Sigmoid colon (tissue), 6 donors: ENCODE measurements at regions not wholly inside any gene's neighbourhood (a gene's known extent, or its start where the extent isn't known, plus 50 kb on each side); places are given as distances from the start of the nearest gene placed in this dataset.

Source experiments
- DNase-seq: peaks from one replicate; pipeline ENCODE4 v3.0.0-alpha.2; 2019
- H3K27ac ChIP-seq, 4 donors: fragments of 200-600 bp; sonication (generic); one replicate each; pipeline ENCODE4 v1.5.1; 2016 to 2019; ENCODE audit warnings: mild to moderate bottlenecking in 1 of 4
- H3K27me3 ChIP-seq, 3 donors: fragments of 200-600 bp; sonication (generic); one replicate each; pipeline ENCODE4 v1.5.1; 2019; ENCODE audit warnings: mild to moderate bottlenecking in 1 of 3
- H3K36me3 ChIP-seq, 4 donors: fragments of 200-600 bp; sonication (generic); one replicate each; pipeline ENCODE4 v1.5.1; 2016 to 2019
- H3K4me1 ChIP-seq, 4 donors: fragments of 200-600 bp; sonication (generic); one replicate each; pipeline ENCODE4 v1.5.1; 2017 to 2019
- H3K4me3 ChIP-seq, 4 donors: fragments of 200-600 bp; sonication (generic); one replicate each; pipeline ENCODE4 v1.5.1; 2017 to 2019; ENCODE audit warnings: mild to moderate bottlenecking in 2 of 4, moderate library complexity in 1 of 4
- H3K9me3 ChIP-seq, 4 donors: fragments of 200-600 bp in 3 of 4; sonication (generic) in 3 of 4; one replicate each; pipeline versions ENCODE4 v1.5.1 to v1.6.1; 2013 to 2019
- EP300 ChIP-seq, 4 donors: sonication (generic); formaldehyde crosslinking; IDR thresholded peaks; one replicate each; pipeline ENCODE4 v1.6.1; 2017; ENCODE audit warnings: antibody characterized with exemption in 4 of 4
- POLR2A ChIP-seq, 2 donors: fragments of 450-650 bp; IDR thresholded peaks; one replicate each; pipeline ENCODE4 v1.6.1; 2016; ENCODE audit warnings: antibody characterized with exemption in 2 of 2, mild to moderate bottlenecking in 2 of 2, moderate library complexity in 2 of 2
- POLR2AphosphoS5 ChIP-seq, 4 donors: sonication (generic); formaldehyde crosslinking; IDR thresholded peaks; one replicate each; pipeline ENCODE4 v1.6.1; 2017; ENCODE audit warnings: antibody characterized with exemption in 4 of 4
- WGBS, 2 donors: extraction: QIAGEN DNeasy Blood & Tissue Kit; methylation state at CpG; one replicate each; pipeline ENCODE4 v1.1.7; 2013; 5-methylcytosine and 5-hydroxymethylcytosine counted together
- intact Hi-C: fragments of 100-400 bp; cut with DNase I; formaldehyde crosslinking; loops from one replicate; pipeline ENCODE4 v1.15.1; 2023
- TF ChIP-seq, protein P1 (sequence below), 4 experiments: fragments of 450-650 bp in 3 of 4; fragments of 200-600 bp in 1 of 4; IDR thresholded peaks; one replicate each; pipeline ENCODE4 v1.5.1; 2016 to 2019; ENCODE audit warnings: antibody characterized with exemption in 4 of 4, mild to moderate bottlenecking in 3 of 4, moderate library complexity in 2 of 4
- donor health status: healthy with polysubstance abuse.
- donor health status: healthy.

DNA sequence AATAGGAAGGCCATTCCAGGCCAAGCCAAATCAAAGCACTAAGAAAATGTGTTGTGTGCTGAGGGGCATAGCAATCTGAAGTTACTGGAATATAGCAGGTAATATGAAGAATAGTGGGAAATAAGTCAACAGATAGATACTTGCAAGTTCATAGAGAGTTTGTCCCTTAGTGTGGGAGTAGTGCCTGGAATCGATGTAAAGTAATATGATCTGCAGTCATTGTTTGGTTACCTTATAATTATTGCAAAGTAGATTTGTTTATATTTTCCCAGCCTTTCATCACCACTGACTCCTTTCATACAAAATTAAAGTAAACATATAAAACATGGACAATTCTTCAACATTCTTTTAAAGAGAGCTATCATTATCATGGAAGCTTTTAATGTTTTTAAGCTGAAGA, 420.9 kb upstream of the NECTIN3 start:
- no peak overlapping the region for H3K27ac ChIP-seq
- no peaks in the 10 kb centered on the region for H3K9me3 ChIP-seq
- H3K4me1 ChIP-seq, result no peaks in the 10 kb centered on the region
- 39 to 66% methylated on average over 1 of the region's 1 CpG for WGBS, 2 donors
- intact Hi-C loops, result no loop called here
- TF ChIP-seq EP300 (IDR thresholded peaks at IDR 0.05) (no peak), POLR2AphosphoS5 (IDR thresholded peaks at IDR 0.05) (no peak), POLR2A (IDR thresholded peaks at IDR 0.05) (no peak)
- TF ChIP-seq, protein P1, sequence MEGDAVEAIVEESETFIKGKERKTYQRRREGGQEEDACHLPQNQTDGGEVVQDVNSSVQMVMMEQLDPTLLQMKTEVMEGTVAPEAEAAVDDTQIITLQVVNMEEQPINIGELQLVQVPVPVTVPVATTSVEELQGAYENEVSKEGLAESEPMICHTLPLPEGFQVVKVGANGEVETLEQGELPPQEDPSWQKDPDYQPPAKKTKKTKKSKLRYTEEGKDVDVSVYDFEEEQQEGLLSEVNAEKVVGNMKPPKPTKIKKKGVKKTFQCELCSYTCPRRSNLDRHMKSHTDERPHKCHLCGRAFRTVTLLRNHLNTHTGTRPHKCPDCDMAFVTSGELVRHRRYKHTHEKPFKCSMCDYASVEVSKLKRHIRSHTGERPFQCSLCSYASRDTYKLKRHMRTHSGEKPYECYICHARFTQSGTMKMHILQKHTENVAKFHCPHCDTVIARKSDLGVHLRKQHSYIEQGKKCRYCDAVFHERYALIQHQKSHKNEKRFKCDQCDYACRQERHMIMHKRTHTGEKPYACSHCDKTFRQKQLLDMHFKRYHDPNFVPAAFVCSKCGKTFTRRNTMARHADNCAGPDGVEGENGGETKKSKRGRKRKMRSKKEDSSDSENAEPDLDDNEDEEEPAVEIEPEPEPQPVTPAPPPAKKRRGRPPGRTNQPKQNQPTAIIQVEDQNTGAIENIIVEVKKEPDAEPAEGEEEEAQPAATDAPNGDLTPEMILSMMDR (IDR thresholded peaks at IDR 0.05), result no peak
- no peak for DNase-seq
- H3K4me3 ChIP-seq, result no peak overlapping the region
- H3K36me3 ChIP-seq, result no peaks in the 10 kb centered on the region
- no peaks in the 10 kb centered on the region for H3K27me3 ChIP-seq

DNA sequence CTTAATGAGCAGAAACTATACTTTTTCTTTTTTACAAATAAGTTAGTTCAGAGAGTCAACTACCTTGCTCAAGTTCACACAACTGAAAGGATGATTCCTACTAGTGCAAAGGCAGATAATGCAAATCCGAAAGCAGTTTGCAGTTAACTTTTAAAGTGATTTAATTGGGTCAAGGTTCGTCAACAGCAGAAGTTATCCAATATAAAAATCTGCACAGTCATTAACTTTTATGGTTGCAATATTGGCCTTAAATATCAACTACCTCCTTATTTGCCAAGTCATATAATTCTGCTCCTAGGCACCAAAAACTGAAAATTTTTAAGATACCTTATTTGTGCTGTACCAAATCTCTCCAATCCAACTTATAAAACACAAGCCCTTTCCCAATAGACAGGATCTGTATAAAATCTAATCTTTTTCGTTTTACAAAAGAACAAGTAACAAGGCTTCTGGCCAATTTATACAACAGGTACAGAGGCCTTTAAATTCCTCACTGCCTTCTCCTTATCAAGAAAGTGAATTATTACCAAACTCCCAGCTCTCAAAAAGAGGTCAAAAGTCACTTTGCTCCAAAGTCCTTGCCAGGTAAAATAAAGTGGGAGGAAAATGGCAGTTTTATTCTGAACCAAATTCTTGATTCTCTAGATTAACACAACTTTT, 416.6 kb upstream of the NECTIN3 start:
- no peaks in the 10 kb centered on the region for H3K27me3 ChIP-seq
- no peak overlapping the region for H3K27ac ChIP-seq
- intact Hi-C loops, result no loop called here
- DNase-seq, result no peak
- no peak overlapping the region for H3K4me3 ChIP-seq
- no peaks in the 10 kb centered on the region for H3K36me3 ChIP-seq
- 15 to 64% methylated on average over 3 of the region's 3 CpGs for WGBS, 2 donors
- TF ChIP-seq, protein P1 (IDR thresholded peaks at IDR 0.05), result no peak
- TF ChIP-seq POLR2AphosphoS5 (IDR thresholded peaks at IDR 0.05), result no peak
- TF ChIP-seq POLR2A (IDR thresholded peaks at IDR 0.05), result no peak
- no peak for TF ChIP-seq EP300 (IDR thresholded peaks at IDR 0.05)
- H3K9me3 ChIP-seq, result no peaks in the 10 kb centered on the region
- no peaks in the 10 kb centered on the region for H3K4me1 ChIP-seq

DNA sequence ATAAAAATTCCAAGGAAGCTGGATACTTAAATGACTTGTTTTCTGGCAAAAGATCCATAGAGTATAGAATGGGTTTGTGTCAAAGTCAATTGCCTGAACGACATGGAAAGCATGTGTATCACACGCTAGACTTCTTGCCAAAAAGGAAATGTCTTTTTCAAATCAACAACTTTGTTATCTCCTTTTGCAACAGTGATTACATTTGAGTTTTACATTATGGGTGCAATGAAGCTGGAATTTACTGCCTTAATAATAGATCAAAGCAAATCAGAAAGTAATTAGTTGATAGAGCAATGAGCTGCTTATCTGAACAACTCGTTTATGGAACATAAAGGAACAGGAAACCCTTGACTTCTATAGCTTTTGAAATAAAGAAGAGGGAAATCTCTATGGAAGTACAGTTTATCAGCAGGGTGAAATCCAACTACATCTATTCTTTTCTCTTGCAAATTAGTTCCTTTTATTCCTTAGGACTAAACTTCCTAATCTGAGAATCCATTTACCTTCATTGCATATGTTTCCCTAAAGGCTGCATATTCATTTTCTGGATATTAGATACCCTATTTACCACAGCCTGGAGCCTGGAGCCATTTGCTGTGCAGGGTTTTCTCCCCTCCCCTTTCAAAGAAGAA, 415.1 kb upstream of the NECTIN3 start:
- H3K36me3 ChIP-seq, result no peaks in the 10 kb centered on the region
- TF ChIP-seq POLR2A (IDR thresholded peaks at IDR 0.05), result no peak
- no peaks in the 10 kb centered on the region for H3K27me3 ChIP-seq
- H3K4me1 ChIP-seq, result no peaks in the 10 kb centered on the region
- WGBS, 2 donors, result 6 to 34% methylated on average over 3 of the region's 3 CpGs
- H3K27ac ChIP-seq, result no peak overlapping the region
- DNase-seq, result no peak
- peaks cover 0 to 4% (median 0%) of the 10 kb centered on the region in 4 donors for H3K9me3 ChIP-seq
- H3K4me3 ChIP-seq, result no peak overlapping the region
- intact Hi-C loops, result no loop called here

DNA sequence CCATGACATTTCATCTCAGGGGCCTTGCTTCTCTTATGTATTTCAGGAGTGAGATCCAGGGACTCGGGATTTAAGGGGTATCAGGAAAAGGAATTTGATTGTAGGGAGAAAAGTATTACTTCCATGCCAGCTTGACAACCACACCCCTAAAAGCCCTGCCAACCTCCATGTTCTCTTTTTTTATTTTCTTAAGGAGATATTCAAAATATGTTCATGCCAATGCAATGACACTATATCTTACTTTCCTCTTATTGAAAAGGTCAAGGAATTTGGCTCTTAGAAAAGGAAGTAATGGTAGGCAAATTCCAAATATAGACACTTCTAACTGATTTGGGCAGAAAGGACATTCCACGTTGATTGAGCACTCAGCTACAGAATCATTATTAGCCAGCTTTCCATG, 407.5 kb upstream of the NECTIN3 start:
- 80 to 92% methylated on average over 2 of the region's 2 CpGs for WGBS, 2 donors
- H3K4me1 ChIP-seq, result no peaks in the 10 kb centered on the region
- TF ChIP-seq POLR2AphosphoS5 (IDR thresholded peaks at IDR 0.05) (no peak), POLR2A (IDR thresholded peaks at IDR 0.05) (no peak), EP300 (IDR thresholded peaks at IDR 0.05) (no peak)
- TF ChIP-seq, protein P1 (IDR thresholded peaks at IDR 0.05), result no peak
- no peak for DNase-seq
- H3K9me3 ChIP-seq, result peaks cover 0 to 9% (median 0%) of the 10 kb centered on the region in 4 donors
- H3K27ac ChIP-seq, result no peak overlapping the region
- no peaks in the 10 kb centered on the region for H3K36me3 ChIP-seq
- H3K4me3 ChIP-seq, result no peak overlapping the region
- no peaks in the 10 kb centered on the region for H3K27me3 ChIP-seq
- intact Hi-C loops, result no loop called here

DNA sequence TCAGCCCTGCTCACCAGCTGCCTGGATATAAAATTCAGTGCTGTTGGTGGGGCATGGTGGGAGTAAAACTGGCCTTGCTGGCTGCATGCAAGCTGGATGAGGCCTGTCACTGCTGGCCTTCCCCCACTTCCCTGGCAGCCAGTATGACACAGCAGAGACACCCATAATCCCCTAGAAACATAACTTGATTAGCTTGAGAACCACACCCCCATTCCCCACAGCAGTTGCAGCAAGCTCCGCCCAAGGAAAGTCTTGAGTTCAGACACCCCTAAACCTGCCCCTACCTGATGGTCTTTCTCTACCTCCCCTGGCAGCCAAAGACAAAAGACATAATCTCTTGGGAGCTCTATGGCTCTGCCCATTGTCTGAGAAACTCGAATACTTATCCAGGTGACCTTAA, 405.1 kb upstream of the NECTIN3 start:
- DNase-seq, result no peak
- whole genome bisulfite sequencing, 2 donors, result 61 to 72% methylated on average over 2 of the region's 2 CpGs
- Histone ChIP-seq H3K36me3 (no peaks in the 10 kb centered on the region), H3K27ac (no peak overlapping the region), H3K4me1 (no peaks in the 10 kb centered on the region), H3K27me3 (no peaks in the 10 kb centered on the region), H3K9me3 (peaks cover 0 to 10% (median 0%) of the 10 kb centered on the region in 4 donors), H3K4me3 (no peak overlapping the region)
- TF ChIP-seq POLR2AphosphoS5 (IDR thresholded peaks at IDR 0.05), result no peak
- no peak for TF ChIP-seq POLR2A (IDR thresholded peaks at IDR 0.05)
- intact Hi-C loops, result no loop called here
